H9 (cell line): ENCODE measurements at regions not wholly inside any gene's neighbourhood (a gene's known extent, or its start where the extent isn't known, plus 50 kb on each side); places are given as distances from the start of the nearest gene placed in this dataset.
A peak's percentile ranks its signal among the peaks of the same experiment; 100 is the strongest.

Source experiments
- DNase-seq: peaks from one replicate; pipeline ENCODE4 v3.0.0-alpha.2; 2017
- H2AFZ ChIP-seq: one replicate; pipeline ENCODE4 v1.6.1; 2013; ENCODE audit warnings: mild to moderate bottlenecking, low read length, control low read depth, moderate library complexity
- H2AK5ac ChIP-seq: 2 replicates; pipeline ENCODE4 v1.6.1; 2013; ENCODE audit warnings: low read length, control low read depth, mixed read lengths; ENCODE audit not compliant: insufficient read length
- H2BK120ac ChIP-seq: one replicate; pipeline ENCODE4 v1.6.1; 2013; ENCODE audit warnings: low read depth, mild to moderate bottlenecking, low read length, control low read depth, inconsistent platforms; ENCODE audit not compliant: poor library complexity, severe bottlenecking
- H2BK12ac ChIP-seq: 2 replicates; pipeline ENCODE4 v1.6.1; 2013; ENCODE audit warnings: low read length, control low read depth, mixed read lengths, low read depth; ENCODE audit not compliant: insufficient read length
- H2BK15ac ChIP-seq: 2 replicates; pipeline ENCODE4 v1.6.1; 2013; ENCODE audit warnings: low read depth, low read length, control low read depth
- H2BK20ac ChIP-seq: one replicate; pipeline ENCODE4 v1.6.1; 2013; ENCODE audit warnings: low read depth, mild to moderate bottlenecking, low read length, control low read depth, inconsistent platforms; ENCODE audit not compliant: poor library complexity, severe bottlenecking
- H2BK5ac ChIP-seq: 2 replicates; pipeline ENCODE4 v1.6.1; 2013; ENCODE audit warnings: low read length, control low read depth, mixed read lengths; ENCODE audit not compliant: insufficient read length
- H3K14ac ChIP-seq: 2 replicates; pipeline ENCODE4 v1.6.1; 2013; ENCODE audit warnings: low read length, control low read depth; ENCODE audit not compliant: insufficient read depth
- H3K18ac ChIP-seq: 2 replicates; pipeline ENCODE4 v1.6.1; 2013; ENCODE audit warnings: low read depth, mild to moderate bottlenecking, mixed read lengths, low read length, control low read depth; ENCODE audit not compliant: insufficient read length
- H3K23ac ChIP-seq: 2 replicates; pipeline ENCODE4 v1.6.1; 2013; ENCODE audit warnings: low read length, control low read depth, mixed read lengths, low read depth; ENCODE audit not compliant: insufficient read length
- H3K23me2 ChIP-seq: 2 replicates; pipeline ENCODE4 v1.6.1; 2013; ENCODE audit warnings: low read depth, mild to moderate bottlenecking, mixed read lengths, low read length, control low read depth; ENCODE audit not compliant: insufficient read length, poor library complexity, severe bottlenecking
- H3K27ac ChIP-seq: 2 replicates; pipeline ENCODE4 v1.5.1; 2013; ENCODE audit warnings: low read length, control low read depth, mixed read lengths, low read depth; ENCODE audit not compliant: insufficient read length
- H3K27me3 ChIP-seq: 2 replicates; pipeline ENCODE4 v1.6.1; 2013; ENCODE audit warnings: low read length, control low read depth, inconsistent platforms; ENCODE audit not compliant: insufficient read depth
- H3K4ac ChIP-seq: 2 replicates; pipeline ENCODE4 v1.6.1; 2013; ENCODE audit warnings: low read depth, mild to moderate bottlenecking, control low read depth, inconsistent platforms, low read length, moderate library complexity
- H3K4me1 ChIP-seq: 2 replicates; pipeline ENCODE4 v1.6.1; 2013; ENCODE audit warnings: low read length, control low read depth, inconsistent platforms; ENCODE audit not compliant: insufficient read depth
- H3K4me2 ChIP-seq: 2 replicates; pipeline ENCODE4 v1.6.1; 2013; ENCODE audit warnings: low read length, control low read depth, mixed read lengths; ENCODE audit not compliant: insufficient read length, insufficient read depth
- H3K56ac ChIP-seq: 2 replicates; pipeline ENCODE4 v1.6.1; 2013; ENCODE audit warnings: low read depth, mild to moderate bottlenecking, mixed read lengths, low read length, control low read depth; ENCODE audit not compliant: insufficient read length
- H3K79me1 ChIP-seq: 2 replicates; pipeline ENCODE4 v1.6.1; 2013; ENCODE audit warnings: low read depth, mild to moderate bottlenecking, moderate library complexity, low read length, control low read depth, inconsistent platforms; ENCODE audit not compliant: insufficient read depth, poor library complexity, severe bottlenecking
- H3K79me2 ChIP-seq: 2 replicates; pipeline ENCODE4 v1.6.1; 2013; ENCODE audit warnings: low read length, control low read depth, inconsistent platforms; ENCODE audit not compliant: insufficient read depth
- H3K9ac ChIP-seq: 2 replicates; pipeline ENCODE4 v1.6.1; 2013; ENCODE audit warnings: low read length, control low read depth, mixed read lengths; ENCODE audit not compliant: insufficient read length; ENCODE audit errors: extremely low read depth
- H3K9me3 ChIP-seq: one replicate; pipeline ENCODE4 v1.6.1; 2013; ENCODE audit warnings: low read depth, low read length, inconsistent platforms; ENCODE audit not compliant: control insufficient read depth
- H3T11ph ChIP-seq: one replicate; pipeline ENCODE4 v1.6.1; 2013; ENCODE audit warnings: mild to moderate bottlenecking, low read length, control low read depth, inconsistent platforms
- H4K20me1 ChIP-seq: one replicate; pipeline ENCODE4 v1.6.1; 2013; ENCODE audit not compliant: control insufficient read depth, insufficient read length, insufficient read depth
- H4K5ac ChIP-seq: 2 replicates; pipeline ENCODE4 v1.6.1; 2013; ENCODE audit warnings: low read depth, mild to moderate bottlenecking, mixed read lengths, low read length, control low read depth; ENCODE audit not compliant: insufficient read length
- H4K8ac ChIP-seq: replicated peaks from 2 replicates; pipeline ENCODE4 v1.6.1; 2013; ENCODE audit warnings: low read length, control low read depth, mixed read lengths, low read depth; ENCODE audit not compliant: insufficient read length
- H4K91ac ChIP-seq: 2 replicates; pipeline ENCODE4 v1.6.1; 2013; ENCODE audit warnings: low read depth, mild to moderate bottlenecking, moderate library complexity, mixed read lengths, low read length, control low read depth; ENCODE audit not compliant: insufficient read length
- H3K27ac Mint-ChIP-seq, 3 experiments: 2 replicates in 2 of 3; 3 replicates in 1 of 3; pipeline ENCODE4 v1.8.0; 2020 to 2021; ENCODE audit warnings: mixed read lengths in 3 of 3, mild to moderate bottlenecking in 1 of 3, moderate library complexity in 1 of 3
- H3K27me3 Mint-ChIP-seq: 2 replicates; pipeline ENCODE4 v1.8.0; 2021; ENCODE audit warnings: low read depth, mild to moderate bottlenecking, moderate library complexity, mixed read lengths
- H3K36me3 Mint-ChIP-seq, 3 experiments: 2 replicates in 2 of 3; 3 replicates in 1 of 3; pipeline ENCODE4 v1.8.0; 2020 to 2021; ENCODE audit warnings: low read depth in 3 of 3, mixed read lengths in 3 of 3; ENCODE audit not compliant: insufficient read depth in 1 of 3
- H3K4me1 Mint-ChIP-seq, 2 experiments: 2 replicates each; pipeline ENCODE4 v1.8.0; 2020; ENCODE audit warnings: mixed read lengths in 2 of 2
- H3K4me3 Mint-ChIP-seq, 2 experiments: 2 replicates in 1 of 2; 3 replicates in 1 of 2; pipeline ENCODE4 v1.8.0; 2020 to 2021; ENCODE audit warnings: mild to moderate bottlenecking in 2 of 2, mixed read lengths in 2 of 2, moderate library complexity in 1 of 2
- H3K9me3 Mint-ChIP-seq, 2 experiments: 2 replicates in 1 of 2; 3 replicates in 1 of 2; pipeline ENCODE4 v1.8.0; 2020; ENCODE audit warnings: mild to moderate bottlenecking in 2 of 2, mixed read lengths in 2 of 2, moderate library complexity in 1 of 2
- CTCF ChIP-seq: fragments of 200-600 bp; sonication (generic); conservative IDR thresholded peaks from 3 replicates; pipeline ENCODE4 v1.8.0; 2021; ENCODE audit warnings: antibody characterized with exemption, mild to moderate bottlenecking
- WGBS: extraction: QIAGEN DNeasy Blood & Tissue Kit; methylation state at CpG from one replicate; pipeline ENCODE4 v1.1.7; 2013; ENCODE audit warnings: missing lambda C conversion rate, low lambda C conversion rate, mixed read lengths; ENCODE audit not compliant: insufficient read length; ENCODE audit errors: extremely low coverage; 5-methylcytosine and 5-hydroxymethylcytosine counted together

GRCh38 chr2:35343135-35343534, 1012.4 kb upstream of the CRIM1 start:
- peak; percentile 72 for TF ChIP-seq CTCF
- Mint-ChIP-seq H3K27ac (no peak overlapping the region), H3K36me3 (peaks cover 0 to 13% (median 0%) of the 10 kb centered on the region in 3 experiments; a peak in 2 of 7 replicates), H3K4me3 (no peak overlapping the region), H3K4me1 (peaks cover 0 to 2% of the 10 kb centered on the region in 2 experiments; a peak in 2 of 4 replicates), H3K27me3 (peaks cover 5% of the 10 kb centered on the region; the same call in 1 of the 2 replicates), H3K9me3 (peaks cover 8% of the 10 kb centered on the region in 2 experiments; a peak in 4 of 5 replicates)
- Histone ChIP-seq H3K23ac (no peak overlapping the region), H3T11ph (no peak overlapping the region), H2BK120ac (no peak overlapping the region), H3K9me3 (no peaks in the 10 kb centered on the region), H2BK15ac (no peak overlapping the region), H3K14ac (no peak overlapping the region), H2BK5ac (no peak overlapping the region), H3K27ac (no peak overlapping the region), H2BK20ac (no peak overlapping the region), H4K8ac (no peak overlapping the region), H3K79me1 (no peaks in the 10 kb centered on the region), H3K9ac (no peak overlapping the region), H2AFZ (no peak overlapping the region), H3K4ac (no peak overlapping the region), H4K20me1 (no peaks in the 10 kb centered on the region), H4K91ac (no peak overlapping the region), H3K27me3 (no peaks in the 10 kb centered on the region), H3K56ac (no peak overlapping the region), H3K4me1 (no peaks in the 10 kb centered on the region), H3K23me2 (no peaks in the 10 kb centered on the region), H2AK5ac (no peak overlapping the region), H3K79me2 (no peaks in the 10 kb centered on the region), H2BK12ac (no peak overlapping the region), H3K18ac (no peak overlapping the region), H3K4me2 (no peak overlapping the region), H4K5ac (no peak overlapping the region)
- no CpG with 5 or more reads among the region's 4 CpGs for WGBS
- DNase-seq: peak; percentile 38
